Keratinocyte (primary cell): ENCODE measurements at regions not wholly inside any gene's neighbourhood (a gene's known extent, or its start where the extent isn't known, plus 50 kb on each side); places are given as distances from the start of the nearest gene placed in this dataset.

Experiments
- DNase-seq: peaks from one replicate; pipeline ENCODE4 v3.0.0-alpha.2; 2011; ENCODE audit warnings: low read depth, missing footprints, low spot score
- FAIRE-seq: peaks from 2 replicates; lab custom pipeline; 2011; peaks lifted over from hg19 to GRCh38; lab: Jason Lieb, UNC
- H2AFZ ChIP-seq: 2 replicates; pipeline ENCODE4 v1.6.0; 2012; ENCODE audit warnings: low read length, control low read depth, inconsistent platforms; ENCODE audit not compliant: control insufficient read depth
- H3K27ac ChIP-seq: 2 replicates; pipeline ENCODE4 v1.5.1; 2011; ENCODE audit warnings: low read length; ENCODE audit not compliant: control insufficient read depth, insufficient read depth
- H3K27me3 ChIP-seq: 3 replicates; pipeline ENCODE4 v1.6.0; 2011; ENCODE audit warnings: low read length; ENCODE audit not compliant: control insufficient read depth, insufficient read depth; ENCODE audit errors: extremely low read depth
- H3K36me3 ChIP-seq, 2 experiments: 2 replicates in 1 of 2; 3 replicates in 1 of 2; pipeline ENCODE4 v1.5.1; 2011; ENCODE audit warnings: low read length in 2 of 2, mild to moderate bottlenecking in 1 of 2; ENCODE audit not compliant: control insufficient read depth in 2 of 2, insufficient read depth in 2 of 2; ENCODE audit errors: extremely low read depth in 1 of 2
- H3K4me1 ChIP-seq: 3 replicates; pipeline ENCODE4 v1.5.1; 2011; ENCODE audit warnings: low read length; ENCODE audit not compliant: control insufficient read depth, insufficient read depth; ENCODE audit errors: extremely low read depth
- H3K4me2 ChIP-seq: 3 replicates; pipeline ENCODE4 v1.6.0; 2011; ENCODE audit warnings: low read depth, low read length; ENCODE audit not compliant: control insufficient read depth, insufficient read depth; ENCODE audit errors: extremely low read depth
- H3K4me3 ChIP-seq, 3 experiments: fragments of 200-600 bp in 1 of 3; sonication (generic) in 1 of 3; 2 replicates in 2 of 3; 3 replicates in 1 of 3; pipeline ENCODE4 v1.5.1; 2011 to 2016; ENCODE audit warnings: low read length in 3 of 3, mild to moderate bottlenecking in 3 of 3, control low read depth in 2 of 3, inconsistent platforms in 1 of 3, low read depth in 1 of 3, mixed read lengths in 1 of 3, mixed run types in 1 of 3, moderate library complexity in 1 of 3; ENCODE audit not compliant: control insufficient read depth in 2 of 3, insufficient read depth in 2 of 3; ENCODE audit errors: extremely low read depth in 1 of 3
- H3K79me2 ChIP-seq: 2 replicates; pipeline ENCODE4 v1.6.0; 2012; ENCODE audit warnings: low read length; ENCODE audit not compliant: control insufficient read depth, insufficient read depth
- H3K9ac ChIP-seq: 3 replicates; pipeline ENCODE4 v1.6.0; 2011; ENCODE audit warnings: low read length; ENCODE audit not compliant: control insufficient read depth, insufficient read depth; ENCODE audit errors: extremely low read depth
- H3K9me1 ChIP-seq: 3 replicates; pipeline ENCODE4 v1.6.0; 2011; ENCODE audit warnings: low read length; ENCODE audit not compliant: control insufficient read depth, insufficient read depth; ENCODE audit errors: extremely low read depth
- H3K9me3 ChIP-seq: 2 replicates; pipeline ENCODE4 v1.5.1; 2012; ENCODE audit warnings: low read depth, low read length; ENCODE audit not compliant: control insufficient read depth
- H4K20me1 ChIP-seq: 3 replicates; pipeline ENCODE4 v1.6.0; 2011; ENCODE audit warnings: low read length; ENCODE audit not compliant: control insufficient read depth, insufficient read depth; ENCODE audit errors: extremely low read depth
- CTCF ChIP-seq, 3 experiments: IDR thresholded peaks in 1 of 3; conservative IDR thresholded peaks in 1 of 3; optimal IDR thresholded peaks in 1 of 3; 2 replicates in 2 of 3; 3 replicates in 1 of 3; pipeline versions ENCODE3 to v1.5.1; 2011; ENCODE audit warnings: low read length in 3 of 3, mild to moderate bottlenecking in 3 of 3, moderate library complexity in 2 of 3, control low read depth in 1 of 3, inconsistent platforms in 1 of 3; ENCODE audit not compliant: insufficient read depth in 2 of 3; ENCODE audit errors: extremely low read depth in 1 of 3
- EZH2 ChIP-seq: IDR thresholded peaks from one replicate; pipeline ENCODE4 v1.6.1; 2012; ENCODE audit warnings: inconsistent platforms, mild to moderate bottlenecking, low read length, moderate library complexity
- dilution Hi-C: fragments of 300-500 bp; cut with MboI; formaldehyde crosslinking; loops from one replicate; pipeline ENCODE4 v1.7.0; 2020; ENCODE audit warnings: low sequenced_read_pairs; ENCODE audit not compliant: extremely low pct_ligation_motif_present

DNA sequence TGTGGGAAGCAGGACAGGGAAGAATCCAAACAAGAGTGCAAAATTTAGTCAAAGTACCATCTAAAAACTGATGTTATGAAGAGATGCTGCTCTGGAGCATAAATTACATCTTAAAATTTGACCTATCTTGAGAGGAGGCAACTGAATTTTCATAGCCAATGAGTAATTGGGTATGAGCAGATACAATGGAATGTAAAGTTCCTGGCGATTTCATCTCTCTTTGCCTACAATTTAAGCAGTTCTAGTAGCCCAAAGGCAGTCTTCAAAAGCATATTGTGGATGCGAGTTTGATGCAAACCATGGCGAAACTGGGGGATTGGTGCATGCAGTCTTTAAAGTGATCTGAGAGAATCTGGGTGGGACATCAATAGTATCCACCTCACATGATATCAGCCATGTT lies 1265.9 kb downstream of the BRINP3 start:
- H4K20me1 ChIP-seq: no peaks in the 10 kb centered on the region
- TF ChIP-seq EZH2: no peak
- TF ChIP-seq CTCF (optimal IDR thresholded peaks at IDR 0.05 in 1 of 3, IDR thresholded peaks at IDR 0.05 in 1 of 3, conservative IDR thresholded peaks at IDR 0.05 in 1 of 3; ENCODE audit: extremely low read depth in 1 of 3, insufficient read depth in 2 of 3, low read length in 3 of 3): no peak
- no peak overlapping the region for H3K4me3 ChIP-seq
- DNase-seq (no peak), FAIRE-seq (no peak)
- no peak overlapping the region for H3K27ac ChIP-seq
- dilution Hi-C loops: no loop called here
- no peaks in the 10 kb centered on the region for H3K9me3 ChIP-seq
- no peaks in the 10 kb centered on the region for H3K79me2 ChIP-seq
- no peaks in the 10 kb centered on the region for H3K27me3 ChIP-seq
- H3K9me1 ChIP-seq: no peaks in the 10 kb centered on the region
- no peaks in the 10 kb centered on the region for H3K4me1 ChIP-seq
- H3K4me2 ChIP-seq: no peak overlapping the region
- no peak overlapping the region for H3K9ac ChIP-seq
- no peaks in the 10 kb centered on the region for H3K36me3 ChIP-seq
- H2AFZ ChIP-seq: no peak overlapping the region

GRCh38 chr1:189212606-189213005 lies 1265.1 kb downstream of the BRINP3 start:
- Histone ChIP-seq H2AFZ (no peak overlapping the region), H3K4me1 (no peaks in the 10 kb centered on the region), H3K27me3 (no peaks in the 10 kb centered on the region), H3K9ac (no peak overlapping the region), H3K9me3 (no peaks in the 10 kb centered on the region), H3K36me3 (no peaks in the 10 kb centered on the region), H3K4me3 (no peak overlapping the region), H3K79me2 (no peaks in the 10 kb centered on the region), H3K4me2 (no peak overlapping the region), H3K9me1 (no peaks in the 10 kb centered on the region), H4K20me1 (no peaks in the 10 kb centered on the region), H3K27ac (no peak overlapping the region)
- no peak for TF ChIP-seq CTCF (optimal IDR thresholded peaks at IDR 0.05 in 1 of 3, IDR thresholded peaks at IDR 0.05 in 1 of 3, conservative IDR thresholded peaks at IDR 0.05 in 1 of 3; ENCODE audit: extremely low read depth in 1 of 3, insufficient read depth in 2 of 3, low read length in 3 of 3)
- dilution Hi-C loops: no loop called here
- FAIRE-seq (no peak), DNase-seq (no peak)
